ENCODE measurements at regions not wholly inside any gene's neighbourhood (a gene's known extent, or its start where the extent isn't known, plus 50 kb on each side); places are given as distances from the start of the nearest gene placed in this dataset.

DNA sequence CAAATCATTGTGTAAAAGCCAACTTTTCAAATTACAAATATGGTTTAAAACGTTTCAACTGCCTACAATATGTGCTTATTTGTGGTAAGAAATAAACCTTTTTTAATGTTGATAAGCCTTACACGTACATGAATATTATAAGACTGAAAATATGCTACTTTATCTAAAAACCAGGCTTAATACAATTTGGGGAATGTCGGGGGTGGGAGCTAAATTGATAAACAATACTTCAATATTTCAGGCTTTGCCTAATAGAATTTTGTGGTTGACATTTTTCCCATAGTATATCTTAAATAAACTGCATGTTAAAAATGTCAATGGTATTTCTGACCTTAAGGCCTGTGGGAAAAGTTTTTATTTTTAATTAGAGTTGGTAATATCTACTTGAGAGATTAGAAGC lies 69.8 kb upstream of the SLIT2 start:
- TF ChIP-seq, protein P1, sequence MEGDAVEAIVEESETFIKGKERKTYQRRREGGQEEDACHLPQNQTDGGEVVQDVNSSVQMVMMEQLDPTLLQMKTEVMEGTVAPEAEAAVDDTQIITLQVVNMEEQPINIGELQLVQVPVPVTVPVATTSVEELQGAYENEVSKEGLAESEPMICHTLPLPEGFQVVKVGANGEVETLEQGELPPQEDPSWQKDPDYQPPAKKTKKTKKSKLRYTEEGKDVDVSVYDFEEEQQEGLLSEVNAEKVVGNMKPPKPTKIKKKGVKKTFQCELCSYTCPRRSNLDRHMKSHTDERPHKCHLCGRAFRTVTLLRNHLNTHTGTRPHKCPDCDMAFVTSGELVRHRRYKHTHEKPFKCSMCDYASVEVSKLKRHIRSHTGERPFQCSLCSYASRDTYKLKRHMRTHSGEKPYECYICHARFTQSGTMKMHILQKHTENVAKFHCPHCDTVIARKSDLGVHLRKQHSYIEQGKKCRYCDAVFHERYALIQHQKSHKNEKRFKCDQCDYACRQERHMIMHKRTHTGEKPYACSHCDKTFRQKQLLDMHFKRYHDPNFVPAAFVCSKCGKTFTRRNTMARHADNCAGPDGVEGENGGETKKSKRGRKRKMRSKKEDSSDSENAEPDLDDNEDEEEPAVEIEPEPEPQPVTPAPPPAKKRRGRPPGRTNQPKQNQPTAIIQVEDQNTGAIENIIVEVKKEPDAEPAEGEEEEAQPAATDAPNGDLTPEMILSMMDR (IDR thresholded peaks at IDR 0.05; ENCODE audit: low read depth, low read length, missing control alignments) = no peak
- H3K4me3 ChIP-seq (ENCODE audit: low read depth, low read length) = no peak overlapping the region
- DNase-seq (ENCODE audit: low read depth) = no peak

DNA sequence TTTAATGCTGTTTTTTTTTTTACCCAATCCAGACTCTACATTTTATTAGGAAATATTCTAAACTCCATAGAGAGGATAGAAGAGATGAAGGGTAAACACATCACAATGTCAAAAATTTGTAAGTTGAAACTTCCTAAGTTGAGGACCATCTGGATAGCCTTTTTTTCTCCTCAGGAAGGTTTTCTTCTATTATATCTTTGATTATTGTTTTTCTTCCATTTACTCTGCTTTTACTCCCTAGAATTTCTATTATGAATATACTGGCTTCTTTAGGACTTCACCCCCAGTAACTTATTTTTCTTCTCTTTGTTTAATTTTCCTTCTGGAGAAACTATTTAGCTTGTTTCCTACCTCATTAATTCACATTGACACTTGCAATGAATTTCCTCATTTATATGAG lies 71.2 kb upstream of the SLIT2 start:
- TF ChIP-seq, protein P1 (IDR thresholded peaks at IDR 0.05; ENCODE audit: low read depth, low read length, missing control alignments) = no peak
- H3K4me3 ChIP-seq (ENCODE audit: low read depth, low read length) = no peak overlapping the region
- DNase-seq (ENCODE audit: low read depth) = no peak

DNA sequence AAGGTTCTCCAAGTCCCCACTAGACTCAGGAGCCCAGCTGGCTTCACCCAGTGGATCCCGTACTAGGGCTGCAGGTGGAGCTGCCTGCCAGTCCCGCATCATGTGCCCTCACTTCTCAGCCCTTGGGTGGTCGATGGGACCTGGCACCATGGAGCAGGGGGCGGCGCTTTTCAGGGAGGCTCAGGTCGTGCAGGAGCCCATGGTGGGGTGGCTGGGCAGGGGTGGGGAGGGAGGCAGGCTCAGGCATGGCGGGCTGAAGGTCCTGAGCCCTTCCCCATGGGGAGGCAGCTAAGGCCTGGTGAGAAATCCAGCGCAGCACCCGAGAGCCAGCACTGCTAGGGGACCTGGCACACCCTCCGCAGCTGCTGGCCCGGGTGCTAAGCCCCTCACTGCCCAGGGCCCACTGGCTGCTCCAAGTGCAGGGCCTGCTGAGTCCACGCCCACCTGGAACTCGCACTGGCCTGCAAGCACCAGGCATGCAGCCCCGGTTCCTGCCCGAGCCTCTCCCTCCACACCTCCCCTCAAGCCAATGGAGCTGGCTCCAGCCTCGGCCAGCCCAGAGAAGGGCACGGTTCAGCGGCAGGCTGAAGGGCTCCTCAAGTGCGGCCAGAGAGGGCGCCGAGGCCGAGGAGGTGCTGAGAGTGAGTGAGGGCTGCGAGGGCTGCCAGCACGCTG lies 72.7 kb upstream of the SLIT2 start:
- no peak overlapping the region for H3K4me3 ChIP-seq (ENCODE audit: low read depth, low read length)
- TF ChIP-seq, protein P1 (IDR thresholded peaks at IDR 0.05; ENCODE audit: low read depth, low read length, missing control alignments) = no peak
- no peak for DNase-seq (ENCODE audit: low read depth)

DNA sequence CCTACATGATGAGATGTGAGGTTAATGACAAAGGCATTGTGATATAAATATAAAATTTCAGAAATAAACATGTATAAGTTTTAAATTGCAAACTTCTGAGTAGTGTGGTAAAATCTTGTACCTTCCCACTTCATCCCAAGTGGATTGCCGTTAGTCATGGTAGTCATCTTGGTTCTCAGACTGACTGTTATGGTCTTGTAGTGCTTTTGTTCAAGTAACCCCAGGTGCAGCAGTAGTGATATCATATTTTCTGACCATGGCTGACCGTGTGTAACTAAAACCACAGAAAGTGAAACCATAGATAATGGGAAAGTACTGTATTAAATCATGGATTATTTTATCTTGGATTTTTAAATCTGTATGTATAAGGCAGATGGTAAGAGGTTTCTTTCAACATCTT lies 74.8 kb upstream of the SLIT2 start:
- H3K4me3 ChIP-seq (ENCODE audit: low read depth, low read length) = no peak overlapping the region
- TF ChIP-seq, protein P1 (IDR thresholded peaks at IDR 0.05; ENCODE audit: low read depth, low read length, missing control alignments) = no peak
- DNase-seq (ENCODE audit: low read depth) = no peak

DNA sequence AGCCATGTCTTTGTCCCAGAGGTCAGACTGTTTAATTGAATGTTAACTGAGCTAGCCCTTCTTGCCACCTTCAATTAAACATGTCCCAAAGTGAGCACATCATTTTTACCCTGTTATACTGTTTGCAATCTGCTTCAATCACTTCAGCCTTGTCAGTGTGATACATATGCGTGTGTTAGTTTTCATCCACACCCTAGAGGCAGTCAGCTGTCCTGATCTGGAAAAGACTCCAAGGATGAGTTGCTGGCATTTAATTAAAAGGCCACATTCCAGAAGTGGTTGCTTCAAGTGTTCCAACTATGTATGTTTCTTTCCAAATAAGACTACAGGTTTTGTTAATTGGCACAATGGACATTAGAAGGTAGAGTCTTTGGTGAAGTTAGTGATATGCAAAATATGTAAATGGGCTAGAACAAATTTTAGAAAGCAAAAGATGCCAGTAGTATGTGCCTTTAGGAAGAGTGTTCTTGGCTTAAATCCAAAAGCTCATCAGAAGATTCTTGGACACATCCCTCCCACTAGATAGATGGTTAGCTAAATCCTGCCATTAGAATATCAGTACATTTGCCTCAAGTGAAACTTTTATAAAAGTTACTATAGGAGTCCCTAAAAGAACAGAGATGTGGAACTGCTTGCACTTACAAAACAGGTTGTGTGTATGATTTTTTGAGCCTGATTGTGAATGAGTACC lies 79.5 kb upstream of the SLIT2 start:
- H3K4me3 ChIP-seq (ENCODE audit: low read depth, low read length) = no peak overlapping the region
- no peak for DNase-seq (ENCODE audit: low read depth)
- TF ChIP-seq, protein P1 (IDR thresholded peaks at IDR 0.05; ENCODE audit: low read depth, low read length, missing control alignments) = no peak

DNA sequence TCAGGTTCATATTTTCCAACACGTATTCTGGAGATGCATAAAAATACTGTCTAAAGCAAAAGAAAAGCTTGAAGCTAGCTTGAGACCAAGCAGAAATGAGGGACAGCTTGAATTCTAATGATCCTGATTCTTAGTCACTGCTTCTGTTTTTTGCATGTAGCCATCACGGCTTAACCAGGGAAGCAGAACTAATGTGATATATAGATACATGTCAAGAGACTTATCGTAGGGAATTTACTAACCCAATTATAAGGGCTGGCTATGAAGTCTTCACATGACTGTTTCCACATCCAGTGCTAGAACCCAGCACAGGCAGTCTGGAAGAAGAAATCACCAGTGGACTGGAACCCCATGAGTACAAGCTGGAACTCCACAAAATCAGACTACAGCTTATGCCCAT lies 85.2 kb upstream of the SLIT2 start:
- DNase-seq (ENCODE audit: low read depth) = no peak
- TF ChIP-seq, protein P1 (IDR thresholded peaks at IDR 0.05; ENCODE audit: low read depth, low read length, missing control alignments) = no peak
- H3K4me3 ChIP-seq (ENCODE audit: low read depth, low read length) = no peak overlapping the region

DNA sequence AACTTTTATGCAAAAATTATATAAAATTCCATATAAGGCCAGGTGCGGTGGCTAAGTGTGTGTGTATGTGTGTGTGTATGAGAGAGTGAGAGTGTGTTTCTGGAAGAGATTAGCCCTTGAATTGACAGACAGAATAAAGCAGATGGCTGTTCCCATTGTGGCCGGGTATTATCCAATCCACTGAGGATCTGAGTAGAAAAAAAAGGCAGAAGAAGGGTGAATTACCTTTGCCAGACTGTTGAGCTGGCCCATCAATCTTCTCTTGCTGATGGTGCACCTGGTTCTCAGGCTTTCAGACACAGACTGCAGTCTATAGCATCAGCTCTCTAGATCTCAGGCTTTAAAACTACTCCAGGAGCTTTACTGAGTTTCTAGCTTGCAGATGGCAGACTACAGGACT lies 92.2 kb upstream of the SLIT2 start:
- TF ChIP-seq, protein P1 (IDR thresholded peaks at IDR 0.05; ENCODE audit: low read depth, low read length, missing control alignments) = no peak
- no peak overlapping the region for H3K4me3 ChIP-seq (ENCODE audit: low read depth, low read length)
- no peak for DNase-seq (ENCODE audit: low read depth)

All from GM12864 (cell line).